NT2/D1 (cell line): ENCODE measurements at regions not wholly inside any gene's neighbourhood (a gene's known extent, or its start where the extent isn't known, plus 50 kb on each side); places are given as distances from the start of the nearest gene placed in this dataset.

Experiments
- SUZ12 ChIP-seq: IDR thresholded peaks from 2 replicates; pipeline ENCODE4 v1.6.1; 2011; ENCODE audit not compliant: insufficient read length, insufficient read depth; ENCODE audit errors: extremely low read depth
- YY1 ChIP-seq: IDR thresholded peaks from 2 replicates; pipeline ENCODE4 v1.6.1; 2011; ENCODE audit not compliant: insufficient read length, insufficient read depth
- ZNF274 ChIP-seq: IDR thresholded peaks from 2 replicates; pipeline ENCODE4 v1.6.1; 2011; ENCODE audit warnings: mild to moderate bottlenecking, low read depth, low read length

DNA sequence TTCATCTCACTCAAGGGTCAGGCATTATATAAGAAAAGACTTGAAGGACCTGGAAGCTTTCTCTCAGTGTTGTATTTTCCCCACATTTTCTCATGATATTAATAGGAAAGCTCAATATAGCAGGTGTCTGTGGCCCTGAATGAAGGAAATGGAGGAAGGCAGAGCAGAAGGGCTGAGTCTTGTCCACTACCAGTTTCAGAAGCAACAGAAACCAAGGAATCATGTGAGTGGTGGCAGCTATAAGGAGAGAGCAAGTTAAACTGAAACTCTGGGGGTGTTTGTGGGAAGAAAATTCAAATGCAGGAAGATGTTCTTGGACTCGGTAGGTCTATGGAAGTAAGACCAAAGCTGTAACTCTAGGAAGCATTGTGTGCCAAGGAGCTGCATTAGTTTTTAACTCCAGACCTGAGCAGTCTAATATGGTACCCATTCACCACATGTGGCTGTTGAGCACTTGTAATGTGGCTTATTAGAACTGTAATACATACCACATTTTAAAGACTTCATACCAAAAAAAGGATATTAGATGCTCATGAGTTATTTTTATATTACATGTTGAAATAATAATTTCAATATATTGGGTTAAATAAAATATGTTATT, 278.8 kb upstream of the GADL1 start:
- TF ChIP-seq ZNF274 (no peak), YY1 (no peak), SUZ12 (no peak)
